C4-2B (cell line): ENCODE measurements at regions not wholly inside any gene's neighbourhood (a gene's known extent, or its start where the extent isn't known, plus 50 kb on each side); places are given as distances from the start of the nearest gene placed in this dataset.

Experiments used
- H3K27ac ChIP-seq: fragments of 450-650 bp; 2 replicates; pipeline ENCODE4 v1.5.1; 2017
- CTCF ChIP-seq: fragments of 450-650 bp; conservative IDR thresholded peaks from 2 replicates; pipeline ENCODE4 v1.5.1; 2017; ENCODE audit warnings: mild to moderate bottlenecking
- ZFX ChIP-seq: fragments of 450-650 bp; IDR thresholded peaks from 2 replicates; pipeline ENCODE4 v1.6.1; 2017

GRCh38 chr2:173705656-173706055 is 259.5 kb downstream of the SP3 start:
- TF ChIP-seq ZFX = no peak
- no peak for TF ChIP-seq CTCF
- H3K27ac ChIP-seq = no peak overlapping the region

- no peak overlapping the region for H3K27ac ChIP-seq
- TF ChIP-seq CTCF = no peak
- no peak for TF ChIP-seq ZFX
These were observed 258.2 kb downstream of the SP3 start for GRCh38 chr2:173706936-173707335.

GRCh38 chr2:173708806-173709205 is 256.4 kb downstream of the SP3 start:
- no peak for TF ChIP-seq ZFX
- TF ChIP-seq CTCF = no peak
- no peak overlapping the region for H3K27ac ChIP-seq

- TF ChIP-seq CTCF (no peak), ZFX (no peak)
- no peak overlapping the region for H3K27ac ChIP-seq
These were observed 253.4 kb downstream of the SP3 start for GRCh38 chr2:173711816-173712215.

GRCh38 chr2:173713904-173714555 is 251.1 kb downstream of the SP3 start:
- TF ChIP-seq CTCF (no peak), ZFX (no peak)
- no peak overlapping the region for H3K27ac ChIP-seq

GRCh38 chr2:173715441-173715840 is 249.7 kb downstream of the SP3 start:
- no peak for TF ChIP-seq ZFX
- no peak for TF ChIP-seq CTCF

GRCh38 chr2:173716458-173717052 is 248.6 kb downstream of the SP3 start:
- TF ChIP-seq CTCF (no peak), ZFX (no peak)
- H3K27ac ChIP-seq = no peak overlapping the region

More at GRCh38 chr2:173715441-173715840, 249.7 kb downstream of the SP3 start:
- no peak overlapping the region for H3K27ac ChIP-seq
